ENCODE measurements at regions not wholly inside any gene's neighbourhood (a gene's known extent, or its start where the extent isn't known, plus 50 kb on each side); places are given as distances from the start of the nearest gene placed in this dataset.
"Not testable (repeated sequence)": the region's sequence is repeated elsewhere in the genome, so short reads cannot be mapped to it uniquely, and the experiment has no call there.

GRCh38 chr12:82627799-82628198, 58.9 kb upstream of the TMTC2 start:
- peak in 1 of 2 donors; percentile 54 for DNase-seq (ENCODE audit: low read depth in 2 of 2)

- DNase-seq (ENCODE audit: low read depth in 2 of 2): not testable (repeated sequence)
Measured at GRCh38 chr12:82634495-82635258, 52.0 kb upstream of the TMTC2 start.

GRCh38 chr12:82635263-82635662, 51.4 kb upstream of the TMTC2 start:
- DNase-seq (ENCODE audit: low read depth in 2 of 2): no peak

Measured in dermis microvascular lymphatic vessel endothelial cell (primary cell).